Glutamatergic neuron (in vitro differentiated cells): ENCODE measurements at regions not wholly inside any gene's neighbourhood (a gene's known extent, or its start where the extent isn't known, plus 50 kb on each side); places are given as distances from the start of the nearest gene placed in this dataset.
"Not testable (repeated sequence)": the region's sequence is repeated elsewhere in the genome, so short reads cannot be mapped to it uniquely, and the experiment has no call there.

Experiments used
- DNase-seq: peaks from one replicate; pipeline ENCODE4 v3.0.0; 2022
- H3K27ac Mint-ChIP-seq: one replicate; pipeline ENCODE4 v1.8.0; 2020; ENCODE audit warnings: mild to moderate bottlenecking, mixed read lengths, inconsistent platforms; ENCODE audit not compliant: unreplicated experiment
- H3K27me3 Mint-ChIP-seq: one replicate; pipeline ENCODE4 v1.8.0; 2020; ENCODE audit warnings: mild to moderate bottlenecking, moderate library complexity, mixed read lengths, inconsistent platforms; ENCODE audit not compliant: unreplicated experiment
- H3K36me3 Mint-ChIP-seq: one replicate; pipeline ENCODE4 v1.8.0; 2020; ENCODE audit warnings: mild to moderate bottlenecking, mixed read lengths, inconsistent platforms; ENCODE audit not compliant: unreplicated experiment
- H3K4me1 Mint-ChIP-seq: one replicate; pipeline ENCODE4 v1.8.0; 2020; ENCODE audit warnings: mild to moderate bottlenecking, low read depth, mixed read lengths, inconsistent platforms; ENCODE audit not compliant: unreplicated experiment
- H3K4me3 Mint-ChIP-seq: one replicate; pipeline ENCODE4 v1.8.0; 2020; ENCODE audit warnings: mild to moderate bottlenecking, mixed read lengths, inconsistent platforms; ENCODE audit not compliant: unreplicated experiment
- H3K9me3 Mint-ChIP-seq: one replicate; pipeline ENCODE4 v1.8.0; 2020; ENCODE audit warnings: mild to moderate bottlenecking, moderate library complexity, mixed read lengths, inconsistent platforms; ENCODE audit not compliant: unreplicated experiment
- TF ChIP-seq, protein P1 (sequence below): fragments of 200-600 bp; sonication (generic); IDR thresholded peaks from one replicate; pipeline ENCODE4 v1.5.0; 2021; ENCODE audit not compliant: partially characterized antibody, unreplicated experiment

DNA sequence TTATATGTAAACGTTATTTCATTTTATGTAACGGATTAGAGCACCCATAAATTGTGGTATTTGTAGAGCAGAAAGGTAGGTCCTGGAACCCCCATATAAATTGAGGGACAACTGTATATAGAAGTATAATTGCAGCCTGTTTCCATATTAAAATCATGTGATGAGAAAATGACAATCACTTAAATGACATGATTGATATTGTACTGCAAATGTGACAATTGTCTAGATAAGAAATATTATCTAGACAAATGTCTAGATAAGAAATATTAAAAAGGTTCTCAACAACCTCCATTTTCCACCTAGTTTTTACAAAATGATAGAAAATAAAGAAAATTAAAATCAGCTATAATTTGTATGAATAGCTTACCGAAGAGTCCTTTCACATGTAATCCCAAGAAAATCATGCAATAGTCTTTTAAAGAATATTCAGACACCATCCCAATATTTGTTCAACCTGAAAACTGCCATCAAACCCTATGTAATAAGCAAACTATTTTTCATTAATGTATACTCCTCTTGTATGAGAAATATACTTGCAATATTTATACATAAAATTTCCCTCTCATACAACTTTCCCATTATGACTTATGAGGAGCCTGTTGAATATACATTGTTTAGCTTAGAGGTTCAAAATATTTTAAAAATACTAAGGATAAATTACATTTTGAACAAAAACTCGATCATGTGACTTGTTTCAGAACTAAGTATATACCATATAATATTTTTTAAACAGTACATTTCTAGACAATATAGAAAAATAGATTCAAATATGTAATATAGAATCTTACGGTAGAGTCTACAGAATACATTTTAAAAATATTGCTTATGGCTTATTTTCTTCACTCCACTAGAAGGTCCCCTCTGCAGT, 153.2 kb downstream of the CRPPA start:
- no peak overlapping the region for H3K4me3 Mint-ChIP-seq
- H3K4me1 Mint-ChIP-seq: peaks cover 13% of the 10 kb centered on the region
- peaks cover 1% of the 10 kb centered on the region for H3K9me3 Mint-ChIP-seq
- H3K36me3 Mint-ChIP-seq: no peaks in the 10 kb centered on the region
- no peak for DNase-seq
- TF ChIP-seq, protein P1, sequence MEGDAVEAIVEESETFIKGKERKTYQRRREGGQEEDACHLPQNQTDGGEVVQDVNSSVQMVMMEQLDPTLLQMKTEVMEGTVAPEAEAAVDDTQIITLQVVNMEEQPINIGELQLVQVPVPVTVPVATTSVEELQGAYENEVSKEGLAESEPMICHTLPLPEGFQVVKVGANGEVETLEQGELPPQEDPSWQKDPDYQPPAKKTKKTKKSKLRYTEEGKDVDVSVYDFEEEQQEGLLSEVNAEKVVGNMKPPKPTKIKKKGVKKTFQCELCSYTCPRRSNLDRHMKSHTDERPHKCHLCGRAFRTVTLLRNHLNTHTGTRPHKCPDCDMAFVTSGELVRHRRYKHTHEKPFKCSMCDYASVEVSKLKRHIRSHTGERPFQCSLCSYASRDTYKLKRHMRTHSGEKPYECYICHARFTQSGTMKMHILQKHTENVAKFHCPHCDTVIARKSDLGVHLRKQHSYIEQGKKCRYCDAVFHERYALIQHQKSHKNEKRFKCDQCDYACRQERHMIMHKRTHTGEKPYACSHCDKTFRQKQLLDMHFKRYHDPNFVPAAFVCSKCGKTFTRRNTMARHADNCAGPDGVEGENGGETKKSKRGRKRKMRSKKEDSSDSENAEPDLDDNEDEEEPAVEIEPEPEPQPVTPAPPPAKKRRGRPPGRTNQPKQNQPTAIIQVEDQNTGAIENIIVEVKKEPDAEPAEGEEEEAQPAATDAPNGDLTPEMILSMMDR: no peak
- peaks cover 2% of the 10 kb centered on the region for H3K27me3 Mint-ChIP-seq
- H3K27ac Mint-ChIP-seq: no peak overlapping the region

DNA sequence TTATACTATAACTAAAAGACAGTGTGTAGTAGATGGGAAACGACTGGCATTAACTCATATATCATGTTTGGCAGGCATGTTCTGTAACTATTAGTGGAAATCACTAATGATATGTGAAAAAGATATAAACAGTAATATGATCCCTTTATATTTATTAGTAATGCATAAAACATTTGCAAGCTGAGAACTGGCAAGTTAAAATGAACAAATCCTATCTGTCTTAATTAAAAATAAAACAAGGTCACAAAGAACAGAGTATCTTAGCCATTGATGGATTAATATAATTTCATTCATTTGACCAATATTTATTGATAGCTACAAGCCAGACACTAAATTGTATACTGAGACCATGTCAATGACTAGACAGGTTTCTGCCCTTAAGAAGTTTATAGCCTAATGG, 154.5 kb downstream of the CRPPA start:
- Mint-ChIP-seq H3K36me3 (no peaks in the 10 kb centered on the region), H3K27ac (no peak overlapping the region), H3K4me1 (peaks cover 10% of the 10 kb centered on the region), H3K27me3 (peaks cover 2% of the 10 kb centered on the region), H3K4me3 (no peak overlapping the region), H3K9me3 (peaks cover 1% of the 10 kb centered on the region)
- no peak for DNase-seq
- TF ChIP-seq, protein P1: no peak

DNA sequence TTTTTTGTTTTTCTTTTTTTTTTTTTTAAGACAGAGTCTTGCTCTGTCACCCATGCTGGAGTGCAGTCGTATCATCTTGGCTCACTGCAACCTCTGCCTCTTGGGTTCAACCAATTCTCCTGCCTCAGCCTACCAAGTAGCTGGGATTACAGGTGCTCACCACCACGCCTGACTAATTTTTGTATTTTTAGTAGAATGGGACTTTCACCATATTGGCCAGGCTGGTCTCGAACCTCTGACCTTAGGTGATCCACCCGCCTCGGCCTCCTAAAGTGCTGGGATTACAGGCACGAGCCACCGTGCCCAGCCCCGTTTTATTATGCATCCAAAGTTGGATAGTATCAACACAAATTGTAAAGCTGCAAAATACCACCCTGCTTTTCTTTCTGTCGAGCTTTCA, 154.9 kb downstream of the CRPPA start:
- H3K4me3 Mint-ChIP-seq, H3K27ac Mint-ChIP-seq, H3K27me3 Mint-ChIP-seq, DNase-seq, H3K4me1 Mint-ChIP-seq, H3K36me3 Mint-ChIP-seq, H3K9me3 Mint-ChIP-seq: not testable (repeated sequence)

- no peak overlapping the region for H3K27ac Mint-ChIP-seq
- no peaks in the 10 kb centered on the region for H3K36me3 Mint-ChIP-seq
- TF ChIP-seq, protein P1: no peak
- peaks cover 1% of the 10 kb centered on the region for H3K9me3 Mint-ChIP-seq
- no peak overlapping the region for H3K4me3 Mint-ChIP-seq
- peaks cover 2% of the 10 kb centered on the region for H3K27me3 Mint-ChIP-seq
- no peak for DNase-seq
- peaks cover 5% of the 10 kb centered on the region for H3K4me1 Mint-ChIP-seq
Measured at GRCh38 chr7:16265863-16266458, 155.4 kb downstream of the CRPPA start.

- H3K4me3 Mint-ChIP-seq: no peak overlapping the region
- TF ChIP-seq, protein P1: no peak
- H3K36me3 Mint-ChIP-seq: no peaks in the 10 kb centered on the region
Measured at GRCh38 chr7:16264823-16265804, 156.2 kb downstream of the CRPPA start.

More at GRCh38 chr7:16264823-16265804, 156.2 kb downstream of the CRPPA start:
- peaks cover 2% of the 10 kb centered on the region for H3K27me3 Mint-ChIP-seq
- no peak for DNase-seq
- peaks cover 1% of the 10 kb centered on the region for H3K9me3 Mint-ChIP-seq
- H3K27ac Mint-ChIP-seq: no peak overlapping the region
- H3K4me1 Mint-ChIP-seq: peaks cover 3% of the 10 kb centered on the region
